Ishikawa (cell line): ENCODE measurements at regions not wholly inside any gene's neighbourhood (a gene's known extent, or its start where the extent isn't known, plus 50 kb on each side); places are given as distances from the start of the nearest gene placed in this dataset.

Experiments used
- CEBPB ChIP-seq: IDR thresholded peaks from 2 replicates; pipeline ENCODE4 v1.6.1; 2012
- CREB1 ChIP-seq: IDR thresholded peaks from 2 replicates; pipeline ENCODE4 v1.6.1; 2012; ENCODE audit warnings: low read depth
- EGR1 ChIP-seq: IDR thresholded peaks from 2 replicates; pipeline ENCODE4 v1.6.1; 2012
- EP300 ChIP-seq: IDR thresholded peaks from 2 replicates; pipeline ENCODE4 v1.6.1; 2012; ENCODE audit warnings: borderline replicate concordance
- FOXM1 ChIP-seq: IDR thresholded peaks from 2 replicates; pipeline ENCODE4 v1.6.1; 2012; ENCODE audit warnings: low read depth, borderline replicate concordance
- NFIC ChIP-seq: IDR thresholded peaks from 2 replicates; pipeline ENCODE4 v1.6.1; 2012
- RAD21 ChIP-seq: IDR thresholded peaks from 2 replicates; pipeline ENCODE4 v1.6.1; 2012; ENCODE audit warnings: low read depth
- TAF1 ChIP-seq: IDR thresholded peaks from 2 replicates; pipeline ENCODE4 v1.6.1; 2012; ENCODE audit warnings: low read depth, mild to moderate bottlenecking
- TCF12 ChIP-seq: IDR thresholded peaks from 2 replicates; pipeline ENCODE4 v1.6.1; 2012; ENCODE audit warnings: low read depth
- TEAD4 ChIP-seq: IDR thresholded peaks from 2 replicates; pipeline ENCODE4 v1.6.1; 2012
- YY1 ChIP-seq: IDR thresholded peaks from 2 replicates; pipeline ENCODE4 v1.6.1; 2012; ENCODE audit warnings: low read depth
- ZBTB7A ChIP-seq: IDR thresholded peaks from 2 replicates; pipeline ENCODE4 v1.6.1; 2012; ENCODE audit warnings: low read depth
- TF ChIP-seq, protein P1 (sequence below): IDR thresholded peaks from 2 replicates; pipeline ENCODE4 v1.6.1; 2012
- TF ChIP-seq, protein P2 (sequence below): IDR thresholded peaks from 2 replicates; pipeline ENCODE4 v1.6.1; 2012; ENCODE audit warnings: low read depth, mild to moderate bottlenecking
- TF ChIP-seq, protein P3 (sequence below): IDR thresholded peaks from 2 replicates; pipeline ENCODE4 v1.6.1; 2012

DNA sequence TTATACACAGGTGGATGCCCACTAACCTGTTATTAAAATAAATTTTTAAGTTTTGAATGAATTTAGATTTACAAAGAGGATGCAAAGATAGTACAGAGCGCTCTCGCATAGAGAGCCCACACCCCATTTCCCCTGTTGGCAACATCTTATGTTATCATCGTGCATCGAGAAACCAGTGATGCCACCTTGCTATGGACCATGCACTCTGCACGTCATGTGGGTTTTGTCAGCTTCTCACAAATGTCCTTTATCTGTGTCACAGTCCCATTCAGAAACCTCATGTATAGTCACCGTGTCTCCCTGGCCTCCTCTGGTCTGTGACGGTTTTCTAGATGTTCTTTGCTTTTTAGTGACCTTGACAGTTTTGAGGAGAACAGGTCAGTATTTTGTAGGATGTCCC is 60.0 kb downstream of the ING1 start:
- no peak for TF ChIP-seq TCF12
- no peak for TF ChIP-seq YY1
- TF ChIP-seq, protein P1, sequence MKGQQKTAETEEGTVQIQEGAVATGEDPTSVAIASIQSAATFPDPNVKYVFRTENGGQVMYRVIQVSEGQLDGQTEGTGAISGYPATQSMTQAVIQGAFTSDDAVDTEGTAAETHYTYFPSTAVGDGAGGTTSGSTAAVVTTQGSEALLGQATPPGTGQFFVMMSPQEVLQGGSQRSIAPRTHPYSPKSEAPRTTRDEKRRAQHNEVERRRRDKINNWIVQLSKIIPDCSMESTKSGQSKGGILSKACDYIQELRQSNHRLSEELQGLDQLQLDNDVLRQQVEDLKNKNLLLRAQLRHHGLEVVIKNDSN: no peak
- TF ChIP-seq CREB1: no peak
- TF ChIP-seq, protein P2, sequence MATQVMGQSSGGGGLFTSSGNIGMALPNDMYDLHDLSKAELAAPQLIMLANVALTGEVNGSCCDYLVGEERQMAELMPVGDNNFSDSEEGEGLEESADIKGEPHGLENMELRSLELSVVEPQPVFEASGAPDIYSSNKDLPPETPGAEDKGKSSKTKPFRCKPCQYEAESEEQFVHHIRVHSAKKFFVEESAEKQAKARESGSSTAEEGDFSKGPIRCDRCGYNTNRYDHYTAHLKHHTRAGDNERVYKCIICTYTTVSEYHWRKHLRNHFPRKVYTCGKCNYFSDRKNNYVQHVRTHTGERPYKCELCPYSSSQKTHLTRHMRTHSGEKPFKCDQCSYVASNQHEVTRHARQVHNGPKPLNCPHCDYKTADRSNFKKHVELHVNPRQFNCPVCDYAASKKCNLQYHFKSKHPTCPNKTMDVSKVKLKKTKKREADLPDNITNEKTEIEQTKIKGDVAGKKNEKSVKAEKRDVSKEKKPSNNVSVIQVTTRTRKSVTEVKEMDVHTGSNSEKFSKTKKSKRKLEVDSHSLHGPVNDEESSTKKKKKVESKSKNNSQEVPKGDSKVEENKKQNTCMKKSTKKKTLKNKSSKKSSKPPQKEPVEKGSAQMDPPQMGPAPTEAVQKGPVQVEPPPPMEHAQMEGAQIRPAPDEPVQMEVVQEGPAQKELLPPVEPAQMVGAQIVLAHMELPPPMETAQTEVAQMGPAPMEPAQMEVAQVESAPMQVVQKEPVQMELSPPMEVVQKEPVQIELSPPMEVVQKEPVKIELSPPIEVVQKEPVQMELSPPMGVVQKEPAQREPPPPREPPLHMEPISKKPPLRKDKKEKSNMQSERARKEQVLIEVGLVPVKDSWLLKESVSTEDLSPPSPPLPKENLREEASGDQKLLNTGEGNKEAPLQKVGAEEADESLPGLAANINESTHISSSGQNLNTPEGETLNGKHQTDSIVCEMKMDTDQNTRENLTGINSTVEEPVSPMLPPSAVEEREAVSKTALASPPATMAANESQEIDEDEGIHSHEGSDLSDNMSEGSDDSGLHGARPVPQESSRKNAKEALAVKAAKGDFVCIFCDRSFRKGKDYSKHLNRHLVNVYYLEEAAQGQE: no peak
- no peak for TF ChIP-seq NFIC
- TF ChIP-seq CEBPB: no peak
- TF ChIP-seq EGR1: no peak
- no peak for TF ChIP-seq TAF1
- no peak for TF ChIP-seq EP300
- TF ChIP-seq FOXM1: no peak
- TF ChIP-seq, protein P3, sequence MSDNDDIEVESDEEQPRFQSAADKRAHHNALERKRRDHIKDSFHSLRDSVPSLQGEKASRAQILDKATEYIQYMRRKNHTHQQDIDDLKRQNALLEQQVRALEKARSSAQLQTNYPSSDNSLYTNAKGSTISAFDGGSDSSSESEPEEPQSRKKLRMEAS: no peak
- no peak for TF ChIP-seq TEAD4

DNA sequence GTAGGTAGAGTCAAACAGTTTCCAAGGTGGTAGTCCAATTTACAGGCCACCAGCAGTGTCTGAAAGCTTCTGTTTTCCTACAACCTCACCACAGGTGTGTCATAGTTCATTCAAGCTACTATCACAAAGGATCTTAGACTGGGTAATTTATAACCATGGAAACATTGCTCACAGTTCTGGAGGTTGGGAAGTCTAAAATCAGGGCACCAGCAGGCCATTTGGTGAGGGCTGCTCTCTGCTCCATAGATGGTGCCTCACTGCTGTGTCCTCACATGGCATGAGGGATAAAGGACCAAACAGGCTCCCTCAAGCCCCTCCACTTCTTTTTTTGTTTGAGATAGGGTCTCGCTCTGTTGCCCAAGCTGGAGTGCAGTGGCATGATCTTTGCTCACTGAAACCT is 60.6 kb downstream of the ING1 start:
- TF ChIP-seq TCF12: no peak
- no peak for TF ChIP-seq NFIC
- TF ChIP-seq, protein P2: no peak
- TF ChIP-seq, protein P1: no peak
- TF ChIP-seq CREB1: no peak
- TF ChIP-seq TAF1: no peak
- no peak for TF ChIP-seq FOXM1
- no peak for TF ChIP-seq YY1
- no peak for TF ChIP-seq ZBTB7A
- TF ChIP-seq RAD21: no peak
- no peak for TF ChIP-seq EGR1

DNA sequence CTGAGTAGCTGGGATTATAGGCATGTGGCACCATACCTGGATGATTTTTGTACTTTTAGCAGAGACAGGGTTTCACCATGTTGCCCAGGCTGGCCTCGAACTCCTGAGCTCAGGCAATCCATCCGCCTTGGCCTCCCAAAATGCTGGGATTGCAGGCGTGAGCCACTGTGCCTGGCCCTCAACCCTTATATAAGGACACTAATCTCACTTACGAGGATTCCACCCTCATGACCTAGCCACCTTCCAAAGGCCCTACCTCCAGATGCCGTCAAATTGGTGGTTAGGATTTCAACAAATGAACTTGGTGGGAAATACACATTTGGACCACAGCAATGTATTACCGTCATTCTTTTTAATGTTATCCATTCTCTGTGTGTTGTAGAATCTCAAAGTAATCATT is 61.0 kb downstream of the ING1 start:
- TF ChIP-seq FOXM1 (no peak), TCF12 (no peak), CREB1 (no peak), CEBPB (no peak), ZBTB7A (no peak), NFIC (no peak), TEAD4 (no peak), YY1 (no peak), TAF1 (no peak), EP300 (no peak), RAD21 (no peak), EGR1 (no peak)
- TF ChIP-seq, protein P1: no peak
- TF ChIP-seq, protein P3: no peak
- TF ChIP-seq, protein P2: no peak

DNA sequence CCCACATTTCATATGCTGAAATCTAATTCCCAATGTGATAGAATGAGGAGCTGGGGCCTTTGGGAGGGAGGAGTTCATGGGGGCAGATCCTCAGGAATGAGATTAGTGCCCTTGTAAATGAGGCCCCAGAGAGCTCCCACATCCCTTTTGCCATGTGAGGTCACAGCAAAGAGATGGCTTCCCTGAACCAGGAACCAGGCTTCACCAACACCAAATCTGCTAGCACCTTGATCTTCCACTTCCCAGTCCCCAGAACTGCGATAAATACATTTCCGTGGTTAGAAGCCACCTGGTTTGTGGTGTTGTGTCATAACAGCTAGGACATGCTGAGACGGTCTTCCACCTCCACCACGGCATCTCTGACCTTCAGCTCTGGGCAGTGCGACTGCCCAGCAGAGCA is 62.1 kb downstream of the ING1 start:
- no peak for TF ChIP-seq CREB1
- TF ChIP-seq TEAD4: no peak
- TF ChIP-seq NFIC: no peak
- TF ChIP-seq TAF1: no peak
- no peak for TF ChIP-seq EGR1
- TF ChIP-seq FOXM1: no peak
- no peak for TF ChIP-seq TCF12
- TF ChIP-seq ZBTB7A: no peak
- TF ChIP-seq YY1: no peak
- TF ChIP-seq RAD21: no peak
